Suprapubic skin (tissue), 4 donors: ENCODE measurements at regions not wholly inside any gene's neighbourhood (a gene's known extent, or its start where the extent isn't known, plus 50 kb on each side); places are given as distances from the start of the nearest gene placed in this dataset.

ENCODE experiments used
- DNase-seq, 2 donors: peaks; one replicate each; pipeline ENCODE4 v3.0.0-alpha.2; 2019; ENCODE audit warnings: low spot score in 2 of 2
- H3K27ac ChIP-seq: fragments of 200-600 bp; sonication (generic); one replicate; pipeline ENCODE4 v1.5.1; 2019
- H3K27me3 ChIP-seq: fragments of 200-600 bp; sonication (generic); one replicate; pipeline ENCODE4 v1.5.1; 2019
- H3K36me3 ChIP-seq: fragments of 200-600 bp; sonication (generic); one replicate; pipeline ENCODE4 v1.5.1; 2019
- H3K4me1 ChIP-seq: fragments of 200-600 bp; sonication (generic); one replicate; pipeline ENCODE4 v1.5.1; 2019
- H3K4me3 ChIP-seq: fragments of 200-600 bp; sonication (generic); one replicate; pipeline ENCODE4 v1.5.1; 2019; ENCODE audit warnings: mild to moderate bottlenecking
- H3K9me3 ChIP-seq: fragments of 200-600 bp; sonication (generic); one replicate; pipeline ENCODE4 v1.5.1; 2019
- EP300 ChIP-seq: sonication (generic); formaldehyde crosslinking; IDR thresholded peaks from one replicate; pipeline ENCODE4 v1.6.1; 2017; ENCODE audit warnings: antibody characterized with exemption
- POLR2A ChIP-seq, 2 donors: fragments of 450-650 bp; IDR thresholded peaks; one replicate each; pipeline ENCODE4 v1.6.1; 2017; ENCODE audit warnings: antibody characterized with exemption in 2 of 2, mild to moderate bottlenecking in 2 of 2, moderate library complexity in 2 of 2
- POLR2AphosphoS5 ChIP-seq, 3 donors: sonication (generic); formaldehyde crosslinking; IDR thresholded peaks; one replicate each; pipeline ENCODE4 v1.6.1; 2017; ENCODE audit warnings: antibody characterized with exemption in 3 of 3
- WGBS: methylation state at CpG from one replicate; pipeline ENCODE4 v1.1.5; 2018; 5-methylcytosine and 5-hydroxymethylcytosine counted together
- TF ChIP-seq, protein P1 (sequence below), 2 donors: fragments of 200-600 bp in 1 of 2; fragments of 450-650 bp in 1 of 2; sonication (generic) in 1 of 2; IDR thresholded peaks; one replicate each; pipeline ENCODE4 v1.5.1; 2016 to 2019; ENCODE audit warnings: antibody characterized with exemption in 2 of 2, mild to moderate bottlenecking in 1 of 2, moderate library complexity in 1 of 2

DNA sequence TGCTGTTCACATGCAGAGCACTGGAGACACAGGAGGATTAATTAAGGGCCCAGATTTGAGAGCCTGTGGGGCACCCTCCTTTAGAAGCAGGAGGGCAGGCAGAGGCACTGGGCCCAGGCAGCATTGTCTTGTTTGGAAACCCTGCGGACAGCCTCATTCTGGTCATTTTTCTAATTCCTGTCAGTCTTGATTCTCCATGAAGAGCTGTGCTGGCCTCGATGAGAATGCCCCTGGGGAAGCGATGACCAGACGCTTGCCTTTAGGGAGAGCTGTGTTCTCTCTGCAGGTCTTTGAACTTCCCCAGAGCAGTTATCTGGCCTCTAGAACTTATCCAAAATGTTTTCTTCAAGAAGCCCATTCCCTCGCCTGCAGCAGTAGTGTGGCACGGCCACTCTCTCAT lies 117.8 kb upstream of the PTCH1 start:
- Histone ChIP-seq H3K4me1 (no peaks in the 10 kb centered on the region), H3K9me3 (no peaks in the 10 kb centered on the region), H3K27ac (no peak overlapping the region), H3K4me3 (no peak overlapping the region), H3K36me3 (no peaks in the 10 kb centered on the region), H3K27me3 (no peaks in the 10 kb centered on the region)
- peak in 1 of 2 donors; percentile 13 for DNase-seq
- no peak for TF ChIP-seq EP300
- TF ChIP-seq, protein P1, sequence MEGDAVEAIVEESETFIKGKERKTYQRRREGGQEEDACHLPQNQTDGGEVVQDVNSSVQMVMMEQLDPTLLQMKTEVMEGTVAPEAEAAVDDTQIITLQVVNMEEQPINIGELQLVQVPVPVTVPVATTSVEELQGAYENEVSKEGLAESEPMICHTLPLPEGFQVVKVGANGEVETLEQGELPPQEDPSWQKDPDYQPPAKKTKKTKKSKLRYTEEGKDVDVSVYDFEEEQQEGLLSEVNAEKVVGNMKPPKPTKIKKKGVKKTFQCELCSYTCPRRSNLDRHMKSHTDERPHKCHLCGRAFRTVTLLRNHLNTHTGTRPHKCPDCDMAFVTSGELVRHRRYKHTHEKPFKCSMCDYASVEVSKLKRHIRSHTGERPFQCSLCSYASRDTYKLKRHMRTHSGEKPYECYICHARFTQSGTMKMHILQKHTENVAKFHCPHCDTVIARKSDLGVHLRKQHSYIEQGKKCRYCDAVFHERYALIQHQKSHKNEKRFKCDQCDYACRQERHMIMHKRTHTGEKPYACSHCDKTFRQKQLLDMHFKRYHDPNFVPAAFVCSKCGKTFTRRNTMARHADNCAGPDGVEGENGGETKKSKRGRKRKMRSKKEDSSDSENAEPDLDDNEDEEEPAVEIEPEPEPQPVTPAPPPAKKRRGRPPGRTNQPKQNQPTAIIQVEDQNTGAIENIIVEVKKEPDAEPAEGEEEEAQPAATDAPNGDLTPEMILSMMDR (IDR thresholded peaks at IDR 0.05) = no peak
- WGBS = 80% methylated on average over 5 of the region's 6 CpGs

DNA sequence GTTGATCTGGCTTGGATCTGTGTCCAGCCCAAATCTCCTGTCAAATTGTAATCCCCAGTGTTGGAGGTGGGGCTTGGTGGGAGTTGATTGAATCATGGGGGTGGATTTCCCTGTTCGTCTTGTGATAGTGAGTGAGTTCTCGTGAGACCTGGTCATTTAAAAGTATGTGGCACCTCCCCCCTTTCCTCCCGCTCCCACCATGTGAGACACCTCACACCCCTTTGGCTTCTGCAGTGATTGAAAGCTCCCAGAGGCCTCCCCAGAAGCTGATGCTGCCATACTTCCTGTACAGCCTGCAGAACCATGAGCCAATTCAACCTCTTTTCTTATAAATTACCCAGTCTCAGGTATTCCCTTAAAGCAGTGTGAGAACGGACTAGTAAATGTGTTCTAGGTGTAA lies 117.3 kb upstream of the PTCH1 start:
- DNase-seq = no peak
- Histone ChIP-seq H3K27ac (no peak overlapping the region), H3K9me3 (no peaks in the 10 kb centered on the region), H3K4me3 (no peak overlapping the region), H3K27me3 (no peaks in the 10 kb centered on the region), H3K4me1 (no peaks in the 10 kb centered on the region), H3K36me3 (no peaks in the 10 kb centered on the region)
- 96% methylated on average over 4 of the region's 4 CpGs for WGBS
- TF ChIP-seq POLR2A (IDR thresholded peaks at IDR 0.05) (no peak), POLR2AphosphoS5 (IDR thresholded peaks at IDR 0.05) (no peak), EP300 (no peak)
- TF ChIP-seq, protein P1 (IDR thresholded peaks at IDR 0.05) = no peak

DNA sequence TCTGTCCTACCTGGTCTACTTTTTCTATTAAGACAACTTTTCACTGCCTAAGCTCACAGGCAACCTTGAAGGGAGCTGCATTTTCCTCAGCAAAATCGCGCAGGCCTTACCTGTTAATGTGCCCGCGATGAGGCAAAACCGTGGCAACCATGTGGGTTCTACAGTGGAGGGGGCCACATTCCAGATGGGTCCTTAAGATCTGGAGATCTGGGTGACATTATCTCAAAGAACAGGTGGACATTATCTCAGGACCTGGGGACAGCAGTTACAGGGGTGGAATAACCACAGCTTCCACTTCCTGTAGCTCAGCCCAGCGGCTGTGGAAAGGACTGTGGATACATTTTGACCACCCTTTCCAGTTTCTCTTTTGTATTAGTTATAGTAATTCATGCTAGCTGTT lies 112.8 kb upstream of the PTCH1 start:
- peak in 1 of 2 donors; percentile 23 for DNase-seq
- 89% methylated on average over 6 of the region's 6 CpGs for WGBS

DNA sequence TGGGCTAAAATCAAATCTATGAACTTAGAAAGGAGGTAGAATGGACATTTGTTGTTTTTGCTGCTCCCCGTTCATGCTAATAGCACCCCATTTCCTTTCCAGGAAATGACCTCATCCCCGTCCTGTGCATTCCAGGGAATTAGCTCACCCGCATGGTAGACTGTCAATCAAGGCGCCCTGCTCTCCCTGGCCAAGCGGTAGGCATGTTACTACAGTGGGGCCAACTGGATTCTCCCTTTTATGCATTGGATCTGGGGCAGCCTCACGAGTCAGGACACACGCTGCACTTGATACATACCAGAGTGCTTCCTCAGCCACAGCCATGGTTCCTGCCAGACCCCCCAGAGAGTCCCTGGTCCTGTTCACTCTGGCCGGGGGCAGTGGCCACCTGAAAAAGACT lies 111.0 kb upstream of the PTCH1 start:
- Histone ChIP-seq H3K9me3 (no peaks in the 10 kb centered on the region), H3K27me3 (no peaks in the 10 kb centered on the region), H3K27ac (no peak overlapping the region), H3K4me3 (no peak overlapping the region), H3K36me3 (no peaks in the 10 kb centered on the region), H3K4me1 (peaks cover 2% of the 10 kb centered on the region)
- TF ChIP-seq, protein P1 (IDR thresholded peaks at IDR 0.05) = no peak
- TF ChIP-seq POLR2AphosphoS5 (IDR thresholded peaks at IDR 0.05) (no peak), EP300 (no peak), POLR2A (IDR thresholded peaks at IDR 0.05) (no peak)
- peak in 1 of 2 donors; percentile 54 for DNase-seq
- WGBS = 55% methylated on average over 8 of the region's 8 CpGs

More for the DNA sequence above, 112.8 kb upstream of the PTCH1 start:
- peaks cover 2% of the 10 kb centered on the region for H3K4me1 ChIP-seq
- H3K36me3 ChIP-seq = no peaks in the 10 kb centered on the region
- no peak for TF ChIP-seq POLR2AphosphoS5 (IDR thresholded peaks at IDR 0.05)
- no peak for TF ChIP-seq POLR2A (IDR thresholded peaks at IDR 0.05)
- TF ChIP-seq, protein P1 (IDR thresholded peaks at IDR 0.05) = no peak
- TF ChIP-seq EP300 = no peak
- H3K4me3 ChIP-seq = no peak overlapping the region
- H3K9me3 ChIP-seq = no peaks in the 10 kb centered on the region
- H3K27me3 ChIP-seq = no peaks in the 10 kb centered on the region
- H3K27ac ChIP-seq = no peak overlapping the region

DNA sequence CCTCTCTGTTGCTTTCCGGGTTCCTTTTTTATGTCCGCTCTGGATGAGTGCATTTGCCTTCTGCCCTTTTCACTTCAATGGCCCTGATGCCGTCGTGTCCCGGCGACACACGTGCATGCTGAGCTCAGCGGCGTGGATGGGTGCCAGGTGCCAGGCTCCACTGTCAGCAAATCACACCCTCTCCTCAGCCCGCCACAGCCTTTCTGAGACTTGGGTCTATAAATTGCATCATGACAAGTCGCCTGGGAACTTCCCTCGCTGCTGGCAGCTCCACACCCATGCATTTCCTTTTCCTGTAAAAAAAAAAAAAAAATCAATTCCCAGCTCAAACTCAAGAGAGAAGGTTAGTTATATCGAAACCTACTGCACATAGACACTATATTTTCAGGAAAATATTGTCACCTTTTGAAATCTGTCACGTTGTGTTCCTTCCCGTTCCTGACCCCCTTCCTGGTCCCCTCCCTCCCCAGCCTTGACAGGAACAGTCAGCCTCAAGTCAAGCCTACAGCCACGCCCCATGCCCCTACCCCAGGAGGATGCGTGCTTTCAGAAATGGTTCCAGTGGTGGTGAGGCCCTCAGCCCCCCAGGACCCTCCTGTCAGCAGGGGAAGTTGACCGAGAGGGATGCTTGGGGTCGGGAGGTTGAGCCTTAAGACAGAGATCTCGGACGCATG lies 110.3 kb upstream of the PTCH1 start:
- H3K27ac ChIP-seq = no peak overlapping the region
- H3K36me3 ChIP-seq = no peaks in the 10 kb centered on the region
- H3K4me1 ChIP-seq = peaks cover 2% of the 10 kb centered on the region
- TF ChIP-seq POLR2AphosphoS5 (IDR thresholded peaks at IDR 0.05) (no peak), EP300 (no peak), POLR2A (IDR thresholded peaks at IDR 0.05) (no peak)
- TF ChIP-seq, protein P1 (IDR thresholded peaks at IDR 0.05) = no peak
- H3K27me3 ChIP-seq = no peaks in the 10 kb centered on the region
- H3K9me3 ChIP-seq = no peaks in the 10 kb centered on the region
- H3K4me3 ChIP-seq = no peak overlapping the region
- 50% methylated on average over 21 of the region's 21 CpGs for WGBS
- DNase-seq = peak; percentile 69 to 77
